GM18517 (cell line): ENCODE measurements at regions not wholly inside any gene's neighbourhood (a gene's known extent, or its start where the extent isn't known, plus 50 kb on each side); places are given as distances from the start of the nearest gene placed in this dataset.
"Not testable (repeated sequence)": the region's sequence is repeated elsewhere in the genome, so short reads cannot be mapped to it uniquely, and the experiment has no call there.

ENCODE experiments used
- ATAC-seq: cut with Tn5 transposase; IDR thresholded peaks from one replicate; pipeline ENCODE4 v1.9.1; 2021; ENCODE audit warnings: mild to moderate bottlenecking, moderate library complexity; ENCODE audit not compliant: unreplicated experiment

- ATAC-seq: no peak
Observed at GRCh38 chr1:238944028-238944427, 442.3 kb upstream of the CHRM3 start.

- no peak for ATAC-seq
Observed at GRCh38 chr1:238927899-238928298, 458.5 kb upstream of the CHRM3 start.

- no peak for ATAC-seq
Observed at GRCh38 chr1:238916828-238917227, 469.5 kb upstream of the CHRM3 start.

- ATAC-seq: no peak
Observed at GRCh38 chr1:238914346-238914745, 472.0 kb upstream of the CHRM3 start.

- no peak for ATAC-seq
Observed at GRCh38 chr1:238913210-238913609, 473.2 kb upstream of the CHRM3 start.

- ATAC-seq: no peak
Observed at GRCh38 chr1:238912148-238912547, 474.2 kb upstream of the CHRM3 start.

GRCh38 chr1:238902752-238903151, 483.6 kb upstream of the CHRM3 start:
- not testable (repeated sequence) for ATAC-seq

- ATAC-seq: no peak
Observed at GRCh38 chr1:238900334-238900865, 486.0 kb upstream of the CHRM3 start.

GRCh38 chr1:238898856-238899255, 487.5 kb upstream of the CHRM3 start:
- no peak for ATAC-seq

- no peak for ATAC-seq
Observed at GRCh38 chr1:238895911-238896310, 490.5 kb upstream of the CHRM3 start.

GRCh38 chr1:238892612-238893011, 493.8 kb upstream of the CHRM3 start:
- no peak for ATAC-seq

GRCh38 chr1:238861342-238862066, 524.9 kb upstream of the CHRM3 start:
- no peak for ATAC-seq

- no peak for ATAC-seq
Observed at GRCh38 chr1:238833919-238834318, 552.4 kb upstream of the CHRM3 start.

GRCh38 chr1:238832106-238832505, 554.3 kb upstream of the CHRM3 start:
- no peak for ATAC-seq

- ATAC-seq: no peak
Observed at GRCh38 chr1:238830036-238830611, 556.2 kb upstream of the CHRM3 start.

- no peak for ATAC-seq
Observed at GRCh38 chr1:238826891-238827290, 559.5 kb upstream of the CHRM3 start.

GRCh38 chr1:238823416-238823815, 563.0 kb upstream of the CHRM3 start:
- ATAC-seq: no peak

GRCh38 chr1:238811211-238811879, 575.0 kb upstream of the CHRM3 start:
- ATAC-seq: no peak

GRCh38 chr1:238790882-238791281, 595.5 kb upstream of the CHRM3 start:
- ATAC-seq: no peak

GRCh38 chr1:238789916-238790667, 596.3 kb upstream of the CHRM3 start:
- no peak for ATAC-seq

GRCh38 chr1:238787471-238787870, 598.9 kb upstream of the CHRM3 start:
- no peak for ATAC-seq
